CD14-positive monocyte (primary cell): ENCODE measurements at regions not wholly inside any gene's neighbourhood (a gene's known extent, or its start where the extent isn't known, plus 50 kb on each side); places are given as distances from the start of the nearest gene placed in this dataset.

Experiments
- DNase-seq, 3 donors: peaks; one replicate each; pipeline ENCODE4 v3.0.0-alpha.2; 2011 to 2022
- H2AFZ ChIP-seq: 2 replicates; pipeline ENCODE4 v1.6.0; 2012; ENCODE audit warnings: mild to moderate bottlenecking, low read depth, low read length, inconsistent platforms; ENCODE audit not compliant: insufficient read depth, poor library complexity, severe bottlenecking
- H3K27ac ChIP-seq, 2 donors: 1 replicate in 1 of 2; 2 replicates in 1 of 2; pipeline ENCODE4 v1.5.1; 2012 to 2013; ENCODE audit warnings: low read length in 2 of 2, control low read depth in 1 of 2, inconsistent platforms in 1 of 2, low read depth in 1 of 2, mild to moderate bottlenecking in 1 of 2
- H3K27me3 ChIP-seq, 2 donors: one replicate each; pipeline versions ENCODE4 v1.6.0 to v1.6.1; 2011 to 2013; ENCODE audit warnings: low read length in 2 of 2; ENCODE audit not compliant: control insufficient read depth in 2 of 2, insufficient read depth in 2 of 2
- H3K36me3 ChIP-seq, 2 donors: replicated peaks in 1 of 2; 1 replicate in 1 of 2; 2 replicates in 1 of 2; pipeline versions ENCODE4 v1.5.1 to v1.6.1; 2012 to 2013; ENCODE audit warnings: low read length in 2 of 2, control low read depth in 1 of 2, inconsistent platforms in 1 of 2, mild to moderate bottlenecking in 1 of 2; ENCODE audit not compliant: insufficient read depth in 2 of 2, control insufficient read depth in 1 of 2
- H3K4me1 ChIP-seq, 2 donors: 1 replicate in 1 of 2; 2 replicates in 1 of 2; pipeline versions ENCODE4 v1.5.1 to v1.6.1; 2012 to 2013; ENCODE audit warnings: low read length in 2 of 2, control low read depth in 1 of 2, inconsistent platforms in 1 of 2, mild to moderate bottlenecking in 1 of 2, moderate library complexity in 1 of 2; ENCODE audit not compliant: insufficient read depth in 2 of 2, control insufficient read depth in 1 of 2
- H3K4me2 ChIP-seq: replicated peaks from 2 replicates; pipeline ENCODE3; 2012; ENCODE audit warnings: low read length, moderate library complexity, mild to moderate bottlenecking; ENCODE audit not compliant: poor library complexity, severe bottlenecking; ENCODE audit errors: extremely low read depth
- H3K4me3 ChIP-seq, 3 experiments: fragments of 200-600 bp in 1 of 3; sonication (generic) in 1 of 3; replicated peaks in 1 of 3; 1 replicate in 2 of 3; 2 replicates in 1 of 3; pipeline ENCODE4 v1.5.1; 2011 to 2013; ENCODE audit warnings: low read length in 3 of 3, mild to moderate bottlenecking in 3 of 3, control low read depth in 2 of 3, low read depth in 2 of 3, inconsistent platforms in 1 of 3, moderate library complexity in 1 of 3
- H3K79me2 ChIP-seq: 2 replicates; pipeline ENCODE4 v1.6.0; 2012; ENCODE audit warnings: mild to moderate bottlenecking, control low read depth, inconsistent platforms, low read length, moderate library complexity; ENCODE audit not compliant: insufficient read depth
- H3K9ac ChIP-seq: 2 replicates; pipeline ENCODE4 v1.6.0; 2017; ENCODE audit warnings: low read length, mild to moderate bottlenecking; ENCODE audit not compliant: insufficient read depth, poor library complexity, severe bottlenecking
- H3K9me3 ChIP-seq, 2 donors: replicated peaks in 1 of 2; 1 replicate in 1 of 2; 2 replicates in 1 of 2; pipeline versions ENCODE4 v1.5.1 to v1.6.1; 2012 to 2013; ENCODE audit warnings: low read length in 2 of 2, control low read depth in 1 of 2; ENCODE audit not compliant: control insufficient read depth in 1 of 2, insufficient read depth in 1 of 2
- H4K20me1 ChIP-seq: 2 replicates; pipeline ENCODE4 v1.6.0; 2012; ENCODE audit warnings: mild to moderate bottlenecking, low read length, control low read depth, moderate library complexity; ENCODE audit not compliant: insufficient read depth
- H3K27ac Mint-ChIP-seq, 7 donors: one replicate each; pipeline ENCODE4 v1.8.0; 2020; ENCODE audit warnings: mild to moderate bottlenecking in 7 of 7, mixed read lengths in 7 of 7, moderate library complexity in 6 of 7, inconsistent platforms in 2 of 7
- H3K27me3 Mint-ChIP-seq, 3 donors: one replicate each; pipeline ENCODE4 v1.8.0; 2021 to 2022; ENCODE audit warnings: low read depth in 3 of 3, mild to moderate bottlenecking in 3 of 3, mixed read lengths in 3 of 3, moderate library complexity in 3 of 3, inconsistent platforms in 1 of 3
- H3K36me3 Mint-ChIP-seq, 2 donors: one replicate each; pipeline ENCODE4 v1.8.0; 2020; ENCODE audit warnings: mixed read lengths in 2 of 2, inconsistent platforms in 1 of 2, mild to moderate bottlenecking in 1 of 2
- H3K4me1 Mint-ChIP-seq: one replicate; pipeline ENCODE4 v1.8.0; 2020; ENCODE audit warnings: mild to moderate bottlenecking, mixed read lengths
- H3K4me3 Mint-ChIP-seq, 2 donors: one replicate each; pipeline ENCODE4 v1.8.0; 2020; ENCODE audit warnings: mild to moderate bottlenecking in 2 of 2, mixed read lengths in 2 of 2, moderate library complexity in 1 of 2
- H3K9me3 Mint-ChIP-seq, 7 donors: one replicate each; pipeline ENCODE4 v1.8.0; 2020 to 2022; ENCODE audit warnings: mixed read lengths in 7 of 7, mild to moderate bottlenecking in 6 of 7, moderate library complexity in 6 of 7, inconsistent platforms in 2 of 7
- CTCF ChIP-seq: fragments of 200-600 bp; IDR thresholded peaks from one replicate; pipeline ENCODE4 v1.8.0; 2022; ENCODE audit warnings: antibody characterized with exemption, mild to moderate bottlenecking
- WGBS: methylation state at CpG from one replicate; pipeline ENCODE4 v1.1.5; 2013; ENCODE audit warnings: missing lambda C conversion rate; ENCODE audit not compliant: insufficient coverage; 5-methylcytosine and 5-hydroxymethylcytosine counted together
- intact Hi-C, 2 donors: fragments of 100-400 bp; cut with micrococcal nuclease; formaldehyde crosslinking; loops; one replicate each; pipeline versions ENCODE4 v1.15.0 to v1.15.1; 2023

GRCh38 chr2:117679952-117680351, 134.5 kb upstream of the DDX18 start:
- TF ChIP-seq CTCF = no peak
- peaks cover 0 to 7% (median 2%) of the 10 kb centered on the region in 7 donors for H3K9me3 Mint-ChIP-seq
- no peak overlapping the region for H3K4me3 Mint-ChIP-seq
- no peaks in the 10 kb centered on the region for H3K36me3 Mint-ChIP-seq
- no peaks in the 10 kb centered on the region for H3K27me3 ChIP-seq
- H3K27ac ChIP-seq = no peak overlapping the region
- H3K4me2 ChIP-seq = no peak overlapping the region
- no peaks in the 10 kb centered on the region for H3K79me2 ChIP-seq
- no peaks in the 10 kb centered on the region for H3K9me3 ChIP-seq
- no peak for DNase-seq
- H3K4me1 Mint-ChIP-seq = no peaks in the 10 kb centered on the region
- no peaks in the 10 kb centered on the region for H3K27me3 Mint-ChIP-seq
- H3K36me3 ChIP-seq = no peaks in the 10 kb centered on the region
- no peak overlapping the region for H3K4me3 ChIP-seq
- H3K27ac Mint-ChIP-seq = no peak overlapping the region
- H4K20me1 ChIP-seq = no peaks in the 10 kb centered on the region
- intact Hi-C loops = no loop called here
- no peak overlapping the region for H3K9ac ChIP-seq
- no CpG with 5 or more reads among the region's 1 CpG for WGBS
- H3K4me1 ChIP-seq = no peaks in the 10 kb centered on the region
- H2AFZ ChIP-seq = no peak overlapping the region

- intact Hi-C loops = no loop called here
- H3K9me3 ChIP-seq = no peaks in the 10 kb centered on the region
- peaks cover 0 to 7% (median 1%) of the 10 kb centered on the region in 7 donors for H3K9me3 Mint-ChIP-seq
- H3K27me3 Mint-ChIP-seq = no peaks in the 10 kb centered on the region
- H3K4me3 ChIP-seq = no peak overlapping the region
- TF ChIP-seq CTCF = no peak
- H3K27ac Mint-ChIP-seq = no peak overlapping the region
- no peaks in the 10 kb centered on the region for H4K20me1 ChIP-seq
- no peak overlapping the region for H2AFZ ChIP-seq
- 100% methylated on average over 1 of the region's 2 CpGs for WGBS
- no peaks in the 10 kb centered on the region for H3K36me3 ChIP-seq
- no peak overlapping the region for H3K9ac ChIP-seq
- no peak for DNase-seq
- no peak overlapping the region for H3K4me2 ChIP-seq
- no peaks in the 10 kb centered on the region for H3K36me3 Mint-ChIP-seq
- no peaks in the 10 kb centered on the region for H3K79me2 ChIP-seq
- H3K27me3 ChIP-seq = no peaks in the 10 kb centered on the region
- no peaks in the 10 kb centered on the region for H3K4me1 Mint-ChIP-seq
- H3K4me1 ChIP-seq = no peaks in the 10 kb centered on the region
- H3K27ac ChIP-seq = no peak overlapping the region
- no peak overlapping the region for H3K4me3 Mint-ChIP-seq
These were observed 129.6 kb upstream of the DDX18 start for GRCh38 chr2:117684919-117685318.
